Globus pallidus (tissue), 1 donor: ENCODE measurements at regions not wholly inside any gene's neighbourhood (a gene's known extent, or its start where the extent isn't known, plus 50 kb on each side); places are given as distances from the start of the nearest gene placed in this dataset.
"Not testable (repeated sequence)": the region's sequence is repeated elsewhere in the genome, so short reads cannot be mapped to it uniquely, and the experiment has no call there.

Experiments
- DNase-seq: peaks from one replicate; pipeline ENCODE4 v3.0.0-alpha.2; 2015; ENCODE audit warnings: low spot score

DNA sequence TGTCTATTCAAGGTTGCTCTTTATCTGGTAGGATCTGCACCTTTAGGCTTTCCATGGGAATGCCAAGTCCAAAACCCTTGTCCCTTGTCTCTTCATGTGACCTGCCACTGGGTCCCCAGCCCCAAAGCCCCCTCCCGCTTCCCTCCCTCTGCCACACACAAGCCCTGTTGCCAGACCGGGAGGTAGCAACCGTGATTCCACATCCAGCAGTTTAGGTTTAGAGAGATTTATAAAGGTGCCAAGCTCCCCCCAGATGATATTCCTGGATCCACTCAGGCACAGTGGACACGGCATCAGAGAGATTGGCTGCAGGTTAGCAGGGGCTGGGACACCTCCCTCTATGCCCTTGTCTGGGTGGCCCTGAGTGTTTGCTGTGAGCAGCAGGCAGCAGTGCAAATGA lies 504.7 kb downstream of the CCDC171 start:
- no peak for DNase-seq

- no peak for DNase-seq
Observed at GRCh38 chr9:16058131-16058549, 505.3 kb downstream of the CCDC171 start.

DNA sequence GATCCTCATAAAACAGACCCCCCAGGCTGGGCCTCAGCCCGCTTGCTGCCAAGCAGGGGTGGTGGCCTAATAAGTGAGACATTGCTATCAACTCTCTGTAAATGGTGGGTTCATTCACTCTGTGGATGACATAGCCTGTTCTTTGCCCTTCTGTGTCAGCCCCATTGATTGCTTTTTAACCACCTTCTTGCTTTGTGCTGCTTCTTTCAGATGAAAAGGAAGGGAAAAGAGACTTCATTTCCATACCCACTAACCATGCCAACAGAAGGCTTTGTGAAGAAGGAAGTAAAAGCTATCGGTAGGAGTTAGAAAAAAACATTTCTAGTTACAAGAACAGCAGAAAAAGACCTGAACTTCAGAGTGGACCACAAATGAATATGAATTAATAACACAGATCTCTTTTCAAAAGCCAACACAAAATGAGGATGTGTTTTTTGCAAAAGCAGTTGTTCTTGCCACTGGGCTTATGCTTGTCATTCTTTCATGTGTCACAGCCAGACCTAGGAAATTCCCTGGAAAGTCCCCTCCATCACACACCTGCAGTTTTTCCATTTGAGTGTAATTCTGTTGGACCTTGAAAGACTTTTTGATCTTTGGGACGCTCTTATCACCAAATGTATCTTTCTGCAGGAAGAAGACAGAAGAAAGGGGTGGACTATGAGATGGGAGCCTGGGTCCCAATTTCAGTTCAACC lies 507.7 kb downstream of the CCDC171 start:
- DNase-seq: no peak

DNA sequence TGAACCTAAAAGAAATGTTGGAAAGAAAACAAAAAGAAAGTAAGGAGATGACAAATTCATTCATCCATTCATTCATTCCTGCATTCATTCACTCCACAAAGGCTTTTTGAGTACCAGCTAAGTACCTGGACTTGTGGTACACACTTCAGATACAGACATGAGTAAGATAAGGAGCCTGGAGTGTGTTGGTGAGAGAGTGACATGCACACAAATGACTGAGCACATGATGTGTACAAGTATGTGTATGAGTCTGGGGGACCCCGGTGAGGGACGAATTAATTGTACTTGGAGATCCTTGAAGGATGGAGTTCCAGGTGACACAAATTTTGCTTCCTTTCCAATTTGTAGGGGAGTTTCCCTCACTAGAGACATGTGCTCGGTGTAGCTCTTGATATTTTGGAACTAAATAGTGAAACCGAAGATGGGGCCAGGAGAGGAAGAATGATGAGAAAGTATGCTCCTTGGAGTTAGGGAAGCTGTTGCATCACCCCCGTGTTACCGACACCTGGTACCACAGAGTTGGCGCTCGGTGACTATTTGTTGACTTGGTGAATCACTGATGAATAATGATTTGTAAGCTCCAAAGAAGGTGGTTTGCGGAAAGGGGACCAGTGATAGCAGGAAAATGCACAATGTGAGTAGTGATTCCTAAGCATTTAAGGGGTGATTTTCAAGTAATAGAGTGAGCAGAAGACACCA lies 509.8 kb downstream of the CCDC171 start:
- no peak for DNase-seq

DNA sequence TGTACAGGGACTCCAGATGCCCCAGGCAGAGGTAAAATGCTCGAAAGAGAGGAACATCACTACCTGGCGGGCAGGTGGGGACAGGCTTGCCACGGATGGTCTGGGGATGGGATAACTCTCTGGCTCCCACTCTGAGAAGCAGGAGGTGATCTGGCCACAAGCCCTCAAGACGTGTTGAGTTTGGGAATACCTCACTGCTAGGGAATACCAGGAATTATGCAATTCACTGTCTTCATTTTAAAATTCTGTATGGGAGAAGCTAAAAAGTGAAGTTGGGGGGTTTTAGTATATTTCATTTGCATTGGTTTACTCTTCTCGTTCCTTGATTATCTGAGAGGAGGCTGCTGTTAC lies 510.4 kb downstream of the CCDC171 start:
- no peak for DNase-seq

DNA sequence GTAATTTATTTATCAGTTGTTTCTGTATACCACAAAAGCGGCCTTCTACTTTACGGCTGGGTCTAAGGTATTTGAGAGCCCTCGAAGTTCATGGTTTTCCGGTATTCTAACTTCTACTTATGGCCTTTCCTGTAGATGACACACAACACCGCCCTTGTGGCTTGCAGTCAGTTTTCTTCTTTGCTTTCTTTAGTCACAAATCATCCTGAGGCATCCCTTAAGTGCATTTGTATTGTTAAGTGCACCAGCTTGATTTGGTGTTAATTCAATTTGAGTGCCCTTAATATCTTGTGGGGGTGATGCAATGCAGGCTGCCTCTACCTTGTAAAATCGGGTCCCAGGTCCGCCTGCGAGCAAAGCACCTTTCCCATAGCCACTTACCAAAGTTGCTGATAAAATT lies 511.9 kb downstream of the CCDC171 start:
- DNase-seq: no peak

DNA sequence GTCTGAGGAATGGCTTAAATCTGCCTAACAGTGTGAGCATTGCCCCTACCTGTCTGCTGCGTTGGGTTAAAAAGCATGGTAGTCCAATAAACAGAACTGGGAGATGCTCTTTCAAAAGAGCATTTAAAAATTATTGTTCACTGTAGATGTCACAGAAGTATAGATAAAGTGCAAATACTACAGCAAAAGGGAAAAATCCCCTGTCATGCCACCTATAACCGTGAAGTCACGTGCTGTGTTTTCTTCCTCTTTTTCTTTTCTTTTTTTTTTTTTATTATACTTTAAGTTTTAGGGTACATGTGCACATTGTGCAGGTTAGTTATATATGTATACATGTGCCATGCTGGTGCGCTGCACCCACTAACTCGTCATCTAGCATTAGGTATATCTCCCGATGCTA lies 513.4 kb downstream of the CCDC171 start:
- not testable (repeated sequence) for DNase-seq

DNA sequence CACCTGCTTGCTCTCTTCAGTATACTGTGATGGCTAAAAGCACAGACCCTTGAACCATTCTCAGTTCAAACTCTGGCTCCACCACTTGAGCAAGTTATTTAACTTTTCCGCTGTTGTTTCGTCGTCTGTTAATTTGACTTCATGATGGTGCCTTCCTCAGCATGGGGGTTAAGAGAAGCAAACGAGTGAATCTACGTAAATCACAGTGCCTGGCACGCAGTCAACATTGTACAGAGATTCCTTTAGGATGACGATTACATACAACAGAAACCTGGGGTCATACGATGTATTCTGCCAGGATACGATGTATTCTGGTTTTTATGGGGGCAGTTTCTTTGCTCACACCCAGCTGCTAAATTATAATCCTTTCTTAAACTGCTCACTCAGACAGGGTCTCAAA lies 515.6 kb downstream of the CCDC171 start:
- DNase-seq: no peak

DNA sequence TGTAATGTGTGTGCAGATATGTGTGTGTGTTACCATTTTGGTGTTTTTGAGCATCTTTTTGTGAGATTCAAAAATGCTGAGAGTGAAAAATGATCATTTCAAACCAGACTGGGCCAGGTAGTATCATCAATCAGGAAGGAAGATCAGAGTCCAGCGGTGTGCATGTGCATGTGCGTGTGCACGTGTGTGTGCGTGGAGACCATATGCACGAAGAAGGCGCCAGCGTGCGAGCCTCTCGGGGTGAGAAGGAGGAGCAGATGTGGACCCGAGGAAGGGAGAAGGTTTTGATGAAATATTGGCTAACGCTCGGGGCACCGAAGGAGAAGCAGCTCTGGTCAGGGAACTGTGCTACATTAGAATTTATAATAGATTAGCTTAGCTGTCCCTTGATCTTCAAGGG lies 516.4 kb downstream of the CCDC171 start:
- DNase-seq: no peak

DNA sequence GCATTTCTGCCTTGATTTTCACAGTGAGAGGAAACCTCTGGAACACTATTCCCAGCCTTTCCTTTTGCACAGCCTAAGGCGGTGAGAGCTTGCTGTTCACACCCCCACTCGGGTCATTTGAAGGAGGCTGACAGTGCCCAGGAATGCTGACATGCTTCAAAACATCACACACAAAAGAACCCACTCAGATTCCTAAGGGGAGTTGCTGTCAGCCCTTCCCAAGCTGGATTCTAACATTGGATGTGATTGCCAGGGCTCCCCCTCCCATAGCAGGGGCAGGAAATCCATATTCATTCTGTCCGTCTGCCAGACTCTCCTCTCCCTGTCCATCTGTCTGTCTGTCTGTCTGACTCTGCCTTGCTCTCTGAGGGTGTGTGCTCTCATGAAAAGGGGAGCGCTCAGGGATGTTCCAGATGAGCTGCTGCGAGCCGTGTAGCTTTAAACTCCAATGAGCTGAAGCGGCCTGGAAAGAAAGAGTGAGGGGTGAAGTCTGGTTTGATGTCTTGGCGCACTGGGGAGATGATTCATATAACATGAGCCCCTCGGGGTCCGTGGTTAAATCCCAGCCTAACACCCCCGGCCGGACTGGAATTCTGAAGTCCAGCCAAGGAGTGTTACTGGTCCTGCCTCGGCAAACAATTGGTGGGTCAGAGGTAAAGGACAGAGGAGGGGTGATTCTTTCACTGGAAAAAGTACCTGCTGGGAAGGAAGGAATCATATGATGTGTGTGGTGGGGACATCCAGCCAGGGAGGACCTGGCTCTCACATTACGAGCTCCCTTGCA lies 517.0 kb downstream of the CCDC171 start:
- DNase-seq: no peak

DNA sequence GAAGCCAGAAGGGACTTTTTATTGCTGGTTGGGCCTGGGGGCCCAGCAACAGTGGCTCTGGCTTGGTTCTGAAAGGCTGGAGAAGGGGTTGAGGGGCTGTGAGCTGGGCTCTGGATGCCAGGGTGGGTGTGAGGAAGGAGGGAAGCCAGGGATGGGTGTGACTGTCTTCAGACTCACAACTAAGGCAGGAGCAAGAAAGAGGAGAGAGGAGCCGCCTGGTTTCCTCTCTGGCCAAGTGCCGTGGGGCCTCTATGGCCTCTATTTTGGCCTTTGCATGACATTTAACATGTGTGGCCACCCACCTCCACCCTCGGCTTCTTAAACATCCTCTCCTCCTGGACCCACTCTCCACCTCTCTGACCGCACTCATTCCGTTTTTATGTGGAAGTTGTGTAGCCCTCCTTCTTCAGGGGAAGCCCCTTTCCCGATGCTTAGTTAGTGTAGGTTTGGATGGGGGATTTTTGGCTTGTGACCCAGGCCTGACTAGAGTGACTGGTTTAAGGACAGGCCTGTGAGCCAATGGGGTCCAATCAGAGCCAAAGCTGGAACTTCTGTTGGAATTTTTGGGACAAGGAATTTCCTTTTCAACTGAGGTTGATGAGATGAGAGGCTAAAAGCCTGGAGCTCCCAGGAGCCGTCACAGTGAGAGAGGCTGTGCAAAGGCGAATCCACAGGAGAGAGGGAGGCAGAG lies 517.8 kb downstream of the CCDC171 start:
- DNase-seq: no peak

- no peak for DNase-seq
Observed at GRCh38 chr9:16071400-16071799, 518.6 kb downstream of the CCDC171 start.

- DNase-seq: no peak
Observed at GRCh38 chr9:16074963-16075362, 522.1 kb downstream of the CCDC171 start.

DNA sequence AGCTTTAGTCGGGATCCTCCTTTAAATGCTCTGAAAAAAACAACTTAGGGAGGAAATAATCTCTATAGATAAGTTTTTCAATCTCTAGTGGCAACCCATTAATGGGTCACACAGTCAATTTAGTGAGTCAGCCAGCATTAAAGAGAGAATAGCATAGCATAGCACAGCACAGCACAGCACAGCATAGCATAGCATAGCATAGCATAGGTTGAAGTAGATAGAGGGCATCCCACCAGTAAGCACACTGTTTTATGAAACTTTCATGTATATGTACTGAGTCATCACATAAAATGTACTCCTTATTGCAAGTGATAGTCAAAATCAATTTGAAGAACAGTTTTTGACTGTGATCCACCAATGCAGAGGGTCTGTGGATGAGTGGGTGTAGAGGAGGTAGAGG lies 522.9 kb downstream of the CCDC171 start:
- DNase-seq: no peak

DNA sequence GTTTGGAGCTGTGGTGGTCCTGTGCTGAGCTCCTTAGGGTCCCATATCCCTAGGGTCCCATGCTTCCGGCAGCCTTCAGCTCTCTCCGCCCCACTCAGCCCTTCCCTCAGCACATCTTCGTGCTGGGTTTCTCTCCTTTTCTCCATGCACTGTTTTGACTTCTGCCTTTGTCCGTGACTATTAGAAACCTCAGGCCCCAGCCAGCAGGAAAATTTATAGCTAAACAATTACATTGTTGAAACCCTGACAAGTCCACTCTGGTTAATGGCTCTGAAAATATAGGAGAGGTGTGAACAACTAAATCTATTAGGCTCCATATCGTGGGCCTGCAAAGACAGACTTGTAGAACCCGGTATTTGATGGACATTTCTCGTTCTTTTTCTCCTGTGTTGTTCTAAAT lies 523.7 kb downstream of the CCDC171 start:
- no peak for DNase-seq

- no peak for DNase-seq
Observed at GRCh38 chr9:16082796-16083195, 530.0 kb downstream of the CCDC171 start.

- no peak for DNase-seq
Observed at GRCh38 chr9:16085167-16085726, 532.4 kb downstream of the CCDC171 start.

DNA sequence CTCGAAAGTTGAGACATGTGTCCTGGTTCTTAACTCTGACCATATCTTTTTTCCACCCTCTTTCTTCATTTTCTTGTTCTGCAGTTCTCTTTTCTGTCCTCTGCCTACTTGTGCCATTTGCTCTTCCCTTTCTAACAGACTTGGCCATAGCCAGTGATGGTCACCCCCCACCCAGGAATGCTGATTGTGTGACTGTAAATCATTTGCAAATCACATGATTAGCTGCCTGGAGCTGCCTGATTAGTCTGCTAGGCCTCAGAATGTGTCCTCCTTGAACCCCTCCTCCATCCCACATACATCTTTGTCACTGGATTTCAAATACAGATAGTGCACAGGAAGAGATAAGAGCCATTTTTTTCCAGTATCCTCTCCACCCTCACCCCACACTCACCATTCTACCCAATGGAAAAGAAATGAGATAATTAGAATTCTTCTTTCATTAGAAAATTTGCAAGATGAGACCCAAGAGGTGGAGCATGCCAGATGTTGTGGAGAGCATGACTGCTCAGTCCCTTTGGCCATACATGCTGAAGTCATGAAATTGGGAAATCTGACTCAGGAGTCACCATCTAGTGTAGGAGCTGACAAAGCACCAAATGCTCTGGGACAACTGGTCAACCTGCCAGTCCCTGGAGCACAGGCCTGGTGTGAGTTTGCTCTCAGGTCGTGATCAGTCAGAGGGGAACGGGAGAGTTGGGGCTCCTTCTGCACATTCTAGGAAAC lies 538.2 kb downstream of the CCDC171 start:
- DNase-seq: no peak

GRCh38 chr9:16092142-16093091 lies 539.6 kb downstream of the CCDC171 start:
- DNase-seq: no peak

DNA sequence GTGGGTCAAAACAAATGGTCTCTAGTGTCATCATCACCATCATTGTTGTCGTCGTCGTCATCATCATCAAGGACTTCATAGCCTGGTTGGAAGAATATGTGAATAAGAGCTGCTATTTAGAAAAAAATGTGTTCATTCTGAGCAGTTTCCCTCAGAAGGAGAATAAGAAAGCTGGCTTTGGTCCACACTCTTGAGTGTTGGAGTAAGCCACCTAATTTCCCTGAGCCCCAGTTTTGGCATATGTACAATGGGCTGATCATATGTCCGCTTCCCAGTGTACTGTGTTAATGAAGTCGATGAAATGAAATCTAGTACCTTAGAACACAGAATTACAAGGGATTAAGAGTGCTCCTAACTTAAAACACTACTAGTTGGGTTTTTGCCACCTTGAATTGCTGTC lies 545.5 kb downstream of the CCDC171 start:
- no peak for DNase-seq
